Lung (tissue), 11 donors: ENCODE measurements at regions not wholly inside any gene's neighbourhood (a gene's known extent, or its start where the extent isn't known, plus 50 kb on each side); places are given as distances from the start of the nearest gene placed in this dataset.

Experiments
- ATAC-seq: fragments of 200-7000 bp; cut with Tn5 transposase; one replicate; pipeline ENCODE4 v1.9.1; 2020; ENCODE audit warnings: moderate number of reproducible peaks; ENCODE audit not compliant: insufficient read depth, low FRiP score
- DNase-seq, 3 donors: peaks; one replicate each; pipeline ENCODE4 v3.0.0-alpha.2; 2013 to 2017
- H3K27ac ChIP-seq, 2 donors: one replicate each; pipeline ENCODE4 v1.5.1; 2013; ENCODE audit warnings: mild to moderate bottlenecking in 2 of 2, moderate library complexity in 2 of 2, control low read depth in 1 of 2, inconsistent platforms in 1 of 2, low read depth in 1 of 2, low read length in 1 of 2
- H3K27me3 ChIP-seq, 3 donors: one replicate each; pipeline ENCODE4 v1.5.1; 2013; ENCODE audit warnings: low read length in 2 of 3; ENCODE audit not compliant: control insufficient read depth in 3 of 3, insufficient read depth in 3 of 3
- H3K36me3 ChIP-seq, 4 donors: one replicate each; pipeline ENCODE4 v1.5.1; 2013; ENCODE audit warnings: low read length in 4 of 4, mild to moderate bottlenecking in 1 of 4, moderate library complexity in 1 of 4; ENCODE audit not compliant: control insufficient read depth in 4 of 4, insufficient read depth in 4 of 4
- H3K4me1 ChIP-seq, 5 donors: one replicate each; pipeline ENCODE4 v1.5.1; 2013; ENCODE audit warnings: low read length in 5 of 5, mild to moderate bottlenecking in 2 of 5, moderate library complexity in 1 of 5; ENCODE audit not compliant: control insufficient read depth in 5 of 5, insufficient read depth in 5 of 5
- H3K4me3 ChIP-seq: one replicate; pipeline ENCODE4 v1.5.1; 2013; ENCODE audit warnings: mild to moderate bottlenecking, control low read depth, moderate library complexity
- H3K9ac ChIP-seq, 2 donors: one replicate each; pipeline ENCODE4 v1.5.1; 2013; ENCODE audit warnings: low read length in 2 of 2, control low read depth in 1 of 2; ENCODE audit not compliant: insufficient read depth in 1 of 2
- H3K9me3 ChIP-seq, 4 donors: one replicate each; pipeline ENCODE4 v1.5.1; 2013; ENCODE audit warnings: low read length in 3 of 4, mild to moderate bottlenecking in 1 of 4, moderate library complexity in 1 of 4; ENCODE audit not compliant: control insufficient read depth in 4 of 4, insufficient read depth in 3 of 4
- CTCF ChIP-seq: IDR thresholded peaks from 2 replicates; pipeline ENCODE4 v1.5.1; 2012; ENCODE audit warnings: mild to moderate bottlenecking; ENCODE audit errors: control extremely low read depth, extremely low read depth
- WGBS, 2 donors: extraction: QIAGEN DNeasy Blood & Tissue Kit; methylation state at CpG; one replicate each; pipeline ENCODE4 v1.1.7; 2013; 5-methylcytosine and 5-hydroxymethylcytosine counted together
- donor health status: control.
- donor health status: control.
- donor health status: Bipolar disorder and iron deficiency.
- donor health status: healthy.
- donor health status: DM: yes; HTN: yes; CAD: no.

- H3K27me3 ChIP-seq: no peaks in the 10 kb centered on the region
- H3K9me3 ChIP-seq: no peaks in the 10 kb centered on the region
- TF ChIP-seq CTCF: no peak
Observed at GRCh38 chr6:67898875-67899274, 736.2 kb upstream of the ADGRB3 start.

GRCh38 chr6:67897998-67898607 lies 737.0 kb upstream of the ADGRB3 start:
- ATAC-seq: no peak
- WGBS, 2 donors: 74 to 77% methylated on average over 7 of the region's 7 CpGs
- H3K4me1 ChIP-seq: no peaks in the 10 kb centered on the region
- no peak overlapping the region for H3K27ac ChIP-seq
- no peaks in the 10 kb centered on the region for H3K36me3 ChIP-seq
- TF ChIP-seq CTCF: no peak
- no peaks in the 10 kb centered on the region for H3K27me3 ChIP-seq
- no peak for DNase-seq
- H3K4me3 ChIP-seq: no peak overlapping the region
- no peak overlapping the region for H3K9ac ChIP-seq
- no peaks in the 10 kb centered on the region for H3K9me3 ChIP-seq

More at GRCh38 chr6:67898875-67899274, 736.2 kb upstream of the ADGRB3 start:
- no peaks in the 10 kb centered on the region for H3K4me1 ChIP-seq
- H3K27ac ChIP-seq: no peak overlapping the region
- ATAC-seq: no peak
- DNase-seq: no peak
- H3K9ac ChIP-seq: no peak overlapping the region
- 54 to 64% methylated on average over 1 of the region's 1 CpG for WGBS, 2 donors
- H3K36me3 ChIP-seq: no peaks in the 10 kb centered on the region
- no peak overlapping the region for H3K4me3 ChIP-seq

- Histone ChIP-seq H3K9ac (no peak overlapping the region), H3K9me3 (no peaks in the 10 kb centered on the region), H3K4me1 (no peaks in the 10 kb centered on the region), H3K36me3 (no peaks in the 10 kb centered on the region), H3K4me3 (no peak overlapping the region), H3K27ac (no peak overlapping the region), H3K27me3 (no peaks in the 10 kb centered on the region)
- ATAC-seq (no peak), DNase-seq (no peak)
- 22 to 27% methylated on average over 1 of the region's 1 CpG for WGBS, 2 donors
- no peak for TF ChIP-seq CTCF
Observed at GRCh38 chr6:67896476-67896875, 738.6 kb upstream of the ADGRB3 start.

- peaks cover 0 to 2% (median under 1%) of the 10 kb centered on the region in 4 donors for H3K9me3 ChIP-seq
- H3K4me3 ChIP-seq: no peak overlapping the region
- WGBS, 2 donors: 67 to 87% methylated on average over 2 of the region's 2 CpGs
- ATAC-seq (no peak), DNase-seq (no peak)
- no peak for TF ChIP-seq CTCF
- H3K9ac ChIP-seq: no peak overlapping the region
- H3K27ac ChIP-seq: no peak overlapping the region
- H3K27me3 ChIP-seq: no peaks in the 10 kb centered on the region
- H3K36me3 ChIP-seq: no peaks in the 10 kb centered on the region
- H3K4me1 ChIP-seq: no peaks in the 10 kb centered on the region
Observed at GRCh38 chr6:67889682-67889995, 745.4 kb upstream of the ADGRB3 start.
